Mesothelial cell of epicardium (in vitro differentiated cells): ENCODE measurements at regions not wholly inside any gene's neighbourhood (a gene's known extent, or its start where the extent isn't known, plus 50 kb on each side); places are given as distances from the start of the nearest gene placed in this dataset.

Experiments
- DNase-seq, 2 experiments: peaks; one replicate each; pipeline ENCODE4 v3.0.0; 2021; ENCODE audit warnings: low spot score in 2 of 2; ENCODE audit not compliant: unreplicated experiment in 2 of 2
- H3K27ac Mint-ChIP-seq: 2 replicates; pipeline ENCODE4 v1.8.0; 2021; ENCODE audit warnings: mixed read lengths
- H3K27me3 Mint-ChIP-seq: 2 replicates; pipeline ENCODE4 v1.8.0; 2021; ENCODE audit warnings: low read depth, mixed read lengths
- H3K36me3 Mint-ChIP-seq: 2 replicates; pipeline ENCODE4 v1.8.0; 2021; ENCODE audit warnings: mixed read lengths
- H3K4me1 Mint-ChIP-seq: 2 replicates; pipeline ENCODE4 v1.8.0; 2021; ENCODE audit warnings: mixed read lengths
- H3K4me3 Mint-ChIP-seq: 2 replicates; pipeline ENCODE4 v1.8.0; 2021; ENCODE audit warnings: mild to moderate bottlenecking, moderate library complexity, mixed read lengths
- H3K9me3 Mint-ChIP-seq: 2 replicates; pipeline ENCODE4 v1.8.0; 2021; ENCODE audit warnings: mixed read lengths
- CTCF ChIP-seq: fragments of 200-600 bp; sonication (generic); IDR thresholded peaks from one replicate; pipeline ENCODE4 v1.5.0; 2021; ENCODE audit warnings: antibody characterized with exemption; ENCODE audit not compliant: unreplicated experiment

GRCh38 chr16:51508490-51509212, 357.6 kb upstream of the SALL1 start:
- Mint-ChIP-seq H3K27ac (no peak overlapping the region), H3K4me3 (no peak overlapping the region), H3K4me1 (no peaks in the 10 kb centered on the region), H3K27me3 (peaks cover 1% of the 10 kb centered on the region), H3K36me3 (no peaks in the 10 kb centered on the region), H3K9me3 (peaks cover 17% of the 10 kb centered on the region)
- no peak for TF ChIP-seq CTCF
- no peak for DNase-seq

- Mint-ChIP-seq H3K9me3 (peaks cover 17% of the 10 kb centered on the region), H3K27ac (no peak overlapping the region), H3K4me1 (no peaks in the 10 kb centered on the region), H3K4me3 (no peak overlapping the region), H3K27me3 (peaks cover 5% of the 10 kb centered on the region), H3K36me3 (no peaks in the 10 kb centered on the region)
- TF ChIP-seq CTCF, result no peak
- no peak for DNase-seq
These were observed 356.2 kb upstream of the SALL1 start for GRCh38 chr16:51507286-51507685.

GRCh38 chr16:51500306-51500705, 349.2 kb upstream of the SALL1 start:
- Mint-ChIP-seq H3K4me1 (no peaks in the 10 kb centered on the region), H3K4me3 (no peak overlapping the region), H3K36me3 (no peaks in the 10 kb centered on the region), H3K27me3 (peaks cover 8% of the 10 kb centered on the region), H3K27ac (no peak overlapping the region), H3K9me3 (peaks cover 5% of the 10 kb centered on the region)
- DNase-seq, result no peak
- TF ChIP-seq CTCF, result no peak

GRCh38 chr16:51497541-51498211, 346.6 kb upstream of the SALL1 start:
- no peak for TF ChIP-seq CTCF
- H3K4me1 Mint-ChIP-seq, result no peaks in the 10 kb centered on the region
- no peak overlapping the region for H3K27ac Mint-ChIP-seq
- DNase-seq, result no peak
- H3K4me3 Mint-ChIP-seq, result no peak overlapping the region
- H3K27me3 Mint-ChIP-seq, result peaks cover 21% of the 10 kb centered on the region
- H3K9me3 Mint-ChIP-seq, result peaks cover 5% of the 10 kb centered on the region
- no peaks in the 10 kb centered on the region for H3K36me3 Mint-ChIP-seq

GRCh38 chr16:51490866-51491265, 339.8 kb upstream of the SALL1 start:
- Mint-ChIP-seq H3K9me3 (peaks cover 2% of the 10 kb centered on the region), H3K4me3 (no peak overlapping the region), H3K36me3 (no peaks in the 10 kb centered on the region), H3K4me1 (peaks cover 4% of the 10 kb centered on the region), H3K27me3 (peaks cover 22% of the 10 kb centered on the region), H3K27ac (no peak overlapping the region)
- TF ChIP-seq CTCF, result no peak
- DNase-seq, result no peak
